ENCODE measurements at regions not wholly inside any gene's neighbourhood (a gene's known extent, or its start where the extent isn't known, plus 50 kb on each side); places are given as distances from the start of the nearest gene placed in this dataset.

DNA sequence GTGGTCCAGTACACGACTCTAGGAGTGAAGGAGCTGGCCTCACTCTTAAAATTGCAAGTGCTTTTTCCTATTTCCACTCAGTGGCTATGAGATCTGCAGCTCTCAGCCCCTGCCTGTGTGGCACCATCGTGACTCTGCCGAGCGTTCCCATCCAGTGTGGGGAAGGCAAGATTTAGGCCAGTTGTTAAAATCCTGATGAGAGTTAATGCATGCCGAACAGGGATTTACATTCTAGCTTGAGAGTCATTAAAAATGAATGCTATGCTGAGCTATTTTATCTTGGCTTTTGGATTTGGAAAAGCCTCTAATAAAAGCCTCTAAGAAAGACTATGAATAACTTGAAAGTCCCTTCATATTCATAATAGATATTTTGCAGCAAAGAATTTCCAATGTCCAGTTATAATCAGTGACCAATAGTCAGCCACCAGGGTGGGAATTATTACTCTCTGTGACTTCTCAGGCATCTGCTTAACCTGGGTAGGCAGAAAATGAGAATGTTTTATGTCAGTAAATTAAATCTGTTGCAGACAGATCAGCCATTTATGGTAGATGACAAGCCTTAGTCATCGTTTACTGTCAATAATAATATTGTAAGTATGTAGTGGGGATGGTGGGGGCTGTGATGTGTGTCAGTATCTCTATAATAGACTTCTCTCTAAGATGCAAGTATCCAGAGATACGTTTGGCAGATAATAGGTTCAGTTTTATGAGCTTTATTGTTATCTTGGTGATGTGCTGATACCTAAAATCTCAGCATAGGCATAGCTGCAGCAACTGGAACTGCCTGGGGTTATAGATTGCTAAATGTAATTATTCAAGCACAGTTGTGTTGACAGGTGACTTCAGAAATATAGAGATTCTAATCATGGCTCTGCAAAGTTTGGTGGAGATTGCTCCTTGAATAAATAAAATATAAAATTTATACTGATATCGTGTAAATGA is 207.8 kb downstream of the SOCS6 start:
- Histone ChIP-seq H3K23ac (ENCODE audit: low read length) (no peak overlapping the region), H3K4me1 (ENCODE audit: control insufficient read depth in 1 of 2, insufficient read depth in 2 of 2, low read length in 2 of 2) (no peaks in the 10 kb centered on the region), H3K27me3 (ENCODE audit: insufficient read depth, low read length) (no peaks in the 10 kb centered on the region), H3K18ac (ENCODE audit: low read length) (no peak overlapping the region), H3K14ac (ENCODE audit: low read length) (no peak overlapping the region), H3K4me3 (ENCODE audit: low read depth, low read length) (no peak overlapping the region), H3K79me2 (ENCODE audit: control insufficient read depth, insufficient read depth, low read length, poor library complexity) (no peaks in the 10 kb centered on the region), H3K9ac (ENCODE audit: low read length) (no peak overlapping the region), H4K91ac (ENCODE audit: low read depth, low read length) (no peak overlapping the region), H2AK5ac (ENCODE audit: low read length) (no peak overlapping the region), H3K79me1 (ENCODE audit: low read length) (no peaks in the 10 kb centered on the region), H2BK12ac (ENCODE audit: low read length) (no peak overlapping the region), H4K8ac (ENCODE audit: low read depth, low read length) (no peak overlapping the region), H3K4me2 (ENCODE audit: low read length) (no peak overlapping the region), H2BK5ac (ENCODE audit: low read depth, low read length, poor library complexity) (no peak overlapping the region), H3K4ac (ENCODE audit: low read depth, low read length) (no peak overlapping the region), H3K9me3 (ENCODE audit: insufficient read depth, low read depth, low read length) (no peaks in the 10 kb centered on the region), H2BK120ac (ENCODE audit: insufficient read depth, low read length, poor library complexity) (no peak overlapping the region), H3K27ac (ENCODE audit: low read depth, low read length) (no peak overlapping the region), H2AFZ (ENCODE audit: insufficient read depth, low read length, poor library complexity) (no peak overlapping the region), H4K12ac (ENCODE audit: low read depth, low read length) (no peak overlapping the region), H3K36me3 (ENCODE audit: control insufficient read depth in 1 of 2, insufficient read depth in 2 of 2, low read length in 2 of 2) (no peaks in the 10 kb centered on the region)
- DNase-seq, result no peak
- no CpG with 5 or more reads among the region's 8 CpGs for WGBS (ENCODE audit: extremely low coverage, insufficient coverage, insufficient read length)

DNA sequence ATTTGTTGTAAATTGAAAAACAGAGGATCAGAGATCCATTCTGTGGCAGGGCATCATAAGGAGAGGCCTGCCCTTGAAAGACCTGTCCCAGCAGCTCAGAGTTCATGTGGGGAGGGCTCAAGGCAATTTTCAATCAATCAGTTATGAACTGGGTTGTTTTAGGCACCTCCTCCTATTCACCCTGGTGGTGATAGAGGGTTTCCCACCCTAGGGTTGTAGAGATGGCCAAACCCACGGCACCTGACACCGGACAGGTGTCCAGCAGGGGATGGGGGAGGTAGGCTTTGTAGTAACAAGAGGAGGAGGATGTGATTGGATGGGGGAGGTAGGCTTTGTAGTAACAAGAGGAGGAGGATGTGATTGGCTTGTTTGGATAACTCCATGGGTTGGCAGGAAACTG is 205.7 kb downstream of the SOCS6 start:
- no peak overlapping the region for H3K23ac ChIP-seq (ENCODE audit: low read length)
- no peak overlapping the region for H2BK120ac ChIP-seq (ENCODE audit: insufficient read depth, low read length, poor library complexity)
- H3K14ac ChIP-seq (ENCODE audit: low read length), result no peak overlapping the region
- no peaks in the 10 kb centered on the region for H3K4me1 ChIP-seq (ENCODE audit: control insufficient read depth in 1 of 2, insufficient read depth in 2 of 2, low read length in 2 of 2)
- no CpG with 5 or more reads among the region's 2 CpGs for WGBS (ENCODE audit: extremely low coverage, insufficient coverage, insufficient read length)
- H4K91ac ChIP-seq (ENCODE audit: low read depth, low read length), result no peak overlapping the region
- H3K36me3 ChIP-seq (ENCODE audit: control insufficient read depth in 1 of 2, insufficient read depth in 2 of 2, low read length in 2 of 2), result no peaks in the 10 kb centered on the region
- H3K4ac ChIP-seq (ENCODE audit: low read depth, low read length), result no peak overlapping the region
- H3K27ac ChIP-seq (ENCODE audit: low read depth, low read length), result no peak overlapping the region
- no peaks in the 10 kb centered on the region for H3K79me2 ChIP-seq (ENCODE audit: control insufficient read depth, insufficient read depth, low read length, poor library complexity)
- no peak overlapping the region for H4K8ac ChIP-seq (ENCODE audit: low read depth, low read length)
- H3K9ac ChIP-seq (ENCODE audit: low read length), result no peak overlapping the region
- H2AK5ac ChIP-seq (ENCODE audit: low read length), result no peak overlapping the region
- H4K12ac ChIP-seq (ENCODE audit: low read depth, low read length), result no peak overlapping the region
- no peak overlapping the region for H2BK5ac ChIP-seq (ENCODE audit: low read depth, low read length, poor library complexity)
- no peak overlapping the region for H3K4me3 ChIP-seq (ENCODE audit: low read depth, low read length)
- H3K79me1 ChIP-seq (ENCODE audit: low read length), result no peaks in the 10 kb centered on the region
- no peaks in the 10 kb centered on the region for H3K9me3 ChIP-seq (ENCODE audit: insufficient read depth, low read depth, low read length)
- H3K18ac ChIP-seq (ENCODE audit: low read length), result no peak overlapping the region
- H2BK12ac ChIP-seq (ENCODE audit: low read length), result no peak overlapping the region
- H2AFZ ChIP-seq (ENCODE audit: insufficient read depth, low read length, poor library complexity), result no peak overlapping the region
- DNase-seq, result no peak
- H3K27me3 ChIP-seq (ENCODE audit: insufficient read depth, low read length), result no peaks in the 10 kb centered on the region
- no peak overlapping the region for H3K4me2 ChIP-seq (ENCODE audit: low read length)

DNA sequence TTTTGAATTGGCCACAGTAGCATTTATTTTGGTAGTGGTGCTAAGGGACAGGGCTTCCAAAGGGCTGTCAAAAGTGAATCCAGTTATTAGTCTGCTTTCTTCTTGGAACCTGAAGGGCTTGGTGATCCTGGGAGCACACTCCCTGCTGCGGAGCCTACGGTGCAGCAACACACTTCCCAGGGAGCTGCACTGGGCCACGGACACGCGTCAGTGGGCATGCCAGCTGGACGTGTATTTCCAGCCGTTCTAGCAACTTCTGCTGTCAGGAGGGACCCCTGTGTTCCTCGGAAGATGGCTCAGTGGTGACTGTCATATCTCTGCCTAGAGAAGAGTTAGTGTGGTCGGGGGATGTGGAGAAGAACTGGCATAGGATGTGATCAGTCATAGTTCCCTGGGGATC is 204.6 kb downstream of the SOCS6 start:
- no peak overlapping the region for H2AFZ ChIP-seq (ENCODE audit: insufficient read depth, low read length, poor library complexity)
- no CpG with 5 or more reads among the region's 9 CpGs for WGBS (ENCODE audit: extremely low coverage, insufficient coverage, insufficient read length)

DNA sequence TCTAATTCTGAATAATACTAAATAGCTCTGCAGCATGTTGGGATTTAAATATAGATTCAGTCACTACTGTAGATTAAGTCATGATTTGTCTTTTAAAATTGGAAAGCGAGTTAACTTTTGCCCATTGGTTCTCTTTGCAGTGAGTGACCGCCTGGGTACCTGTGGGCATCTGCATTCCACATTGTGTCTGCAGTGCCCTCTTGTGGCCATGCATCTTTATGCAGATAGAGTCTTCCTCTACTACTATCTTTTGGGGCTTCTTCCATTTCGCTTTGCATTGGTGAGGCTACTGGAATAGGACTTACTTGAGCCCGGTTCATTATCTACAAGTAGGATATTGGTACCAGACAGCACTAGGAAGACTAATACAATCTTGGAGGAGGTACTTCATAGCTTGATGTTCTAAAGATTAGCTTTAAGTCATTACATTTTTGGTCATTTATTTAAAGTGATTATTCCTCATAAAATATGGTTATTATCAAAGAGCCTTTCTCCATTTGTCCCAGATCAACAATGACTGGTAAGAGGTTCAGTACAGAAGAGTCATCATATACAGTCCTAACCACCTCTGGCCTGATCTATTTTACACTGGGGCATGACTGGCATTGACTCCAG is 203.0 kb downstream of the SOCS6 start:
- Histone ChIP-seq H4K12ac (ENCODE audit: low read depth, low read length) (no peak overlapping the region), H3K36me3 (ENCODE audit: control insufficient read depth in 1 of 2, insufficient read depth in 2 of 2, low read length in 2 of 2) (no peaks in the 10 kb centered on the region), H3K79me2 (ENCODE audit: control insufficient read depth, insufficient read depth, low read length, poor library complexity) (no peaks in the 10 kb centered on the region), H3K23ac (ENCODE audit: low read length) (no peak overlapping the region), H2AK5ac (ENCODE audit: low read length) (no peak overlapping the region), H3K18ac (ENCODE audit: low read length) (no peak overlapping the region), H3K27me3 (ENCODE audit: insufficient read depth, low read length) (no peaks in the 10 kb centered on the region), H3K4me3 (ENCODE audit: low read depth, low read length) (no peak overlapping the region), H4K91ac (ENCODE audit: low read depth, low read length) (no peak overlapping the region), H3K27ac (ENCODE audit: low read depth, low read length) (no peak overlapping the region), H2BK12ac (ENCODE audit: low read length) (no peak overlapping the region), H3K4me2 (ENCODE audit: low read length) (no peak overlapping the region), H4K8ac (ENCODE audit: low read depth, low read length) (no peak overlapping the region), H3K79me1 (ENCODE audit: low read length) (no peaks in the 10 kb centered on the region), H3K9me3 (ENCODE audit: insufficient read depth, low read depth, low read length) (no peaks in the 10 kb centered on the region), H3K4me1 (ENCODE audit: control insufficient read depth in 1 of 2, insufficient read depth in 2 of 2, low read length in 2 of 2) (no peaks in the 10 kb centered on the region), H2AFZ (ENCODE audit: insufficient read depth, low read length, poor library complexity) (no peak overlapping the region), H3K9ac (ENCODE audit: low read length) (no peak overlapping the region), H2BK5ac (ENCODE audit: low read depth, low read length, poor library complexity) (no peak overlapping the region), H3K4ac (ENCODE audit: low read depth, low read length) (no peak overlapping the region), H2BK120ac (ENCODE audit: insufficient read depth, low read length, poor library complexity) (no peak overlapping the region), H3K14ac (ENCODE audit: low read length) (no peak overlapping the region)
- WGBS (ENCODE audit: extremely low coverage, insufficient coverage, insufficient read length), result no CpG with 5 or more reads among the region's 4 CpGs
- DNase-seq, result peak; percentile 44 to 75

More for the DNA sequence above, 204.6 kb downstream of the SOCS6 start:
- H2BK120ac ChIP-seq (ENCODE audit: insufficient read depth, low read length, poor library complexity), result no peak overlapping the region
- no peaks in the 10 kb centered on the region for H3K36me3 ChIP-seq (ENCODE audit: control insufficient read depth in 1 of 2, insufficient read depth in 2 of 2, low read length in 2 of 2)
- no peak overlapping the region for H3K23ac ChIP-seq (ENCODE audit: low read length)
- no peak overlapping the region for H2BK5ac ChIP-seq (ENCODE audit: low read depth, low read length, poor library complexity)
- no peaks in the 10 kb centered on the region for H3K79me1 ChIP-seq (ENCODE audit: low read length)
- no peak overlapping the region for H3K27ac ChIP-seq (ENCODE audit: low read depth, low read length)
- H3K4me1 ChIP-seq (ENCODE audit: control insufficient read depth in 1 of 2, insufficient read depth in 2 of 2, low read length in 2 of 2), result no peaks in the 10 kb centered on the region
- no peak overlapping the region for H3K18ac ChIP-seq (ENCODE audit: low read length)
- no peak overlapping the region for H3K14ac ChIP-seq (ENCODE audit: low read length)
- no peaks in the 10 kb centered on the region for H3K27me3 ChIP-seq (ENCODE audit: insufficient read depth, low read length)
- H4K91ac ChIP-seq (ENCODE audit: low read depth, low read length), result no peak overlapping the region
- no peak overlapping the region for H2BK12ac ChIP-seq (ENCODE audit: low read length)
- H3K9me3 ChIP-seq (ENCODE audit: insufficient read depth, low read depth, low read length), result no peaks in the 10 kb centered on the region
- H4K8ac ChIP-seq (ENCODE audit: low read depth, low read length), result no peak overlapping the region
- no peak overlapping the region for H2AK5ac ChIP-seq (ENCODE audit: low read length)
- H3K4me2 ChIP-seq (ENCODE audit: low read length), result no peak overlapping the region
- H3K4ac ChIP-seq (ENCODE audit: low read depth, low read length), result no peak overlapping the region
- no peak overlapping the region for H3K9ac ChIP-seq (ENCODE audit: low read length)
- H3K4me3 ChIP-seq (ENCODE audit: low read depth, low read length), result no peak overlapping the region
- H3K79me2 ChIP-seq (ENCODE audit: control insufficient read depth, insufficient read depth, low read length, poor library complexity), result no peaks in the 10 kb centered on the region
- no peak overlapping the region for H4K12ac ChIP-seq (ENCODE audit: low read depth, low read length)
- no peak for DNase-seq
